ENCODE measurements at regions not wholly inside any gene's neighbourhood (a gene's known extent, or its start where the extent isn't known, plus 50 kb on each side); places are given as distances from the start of the nearest gene placed in this dataset.

DNA sequence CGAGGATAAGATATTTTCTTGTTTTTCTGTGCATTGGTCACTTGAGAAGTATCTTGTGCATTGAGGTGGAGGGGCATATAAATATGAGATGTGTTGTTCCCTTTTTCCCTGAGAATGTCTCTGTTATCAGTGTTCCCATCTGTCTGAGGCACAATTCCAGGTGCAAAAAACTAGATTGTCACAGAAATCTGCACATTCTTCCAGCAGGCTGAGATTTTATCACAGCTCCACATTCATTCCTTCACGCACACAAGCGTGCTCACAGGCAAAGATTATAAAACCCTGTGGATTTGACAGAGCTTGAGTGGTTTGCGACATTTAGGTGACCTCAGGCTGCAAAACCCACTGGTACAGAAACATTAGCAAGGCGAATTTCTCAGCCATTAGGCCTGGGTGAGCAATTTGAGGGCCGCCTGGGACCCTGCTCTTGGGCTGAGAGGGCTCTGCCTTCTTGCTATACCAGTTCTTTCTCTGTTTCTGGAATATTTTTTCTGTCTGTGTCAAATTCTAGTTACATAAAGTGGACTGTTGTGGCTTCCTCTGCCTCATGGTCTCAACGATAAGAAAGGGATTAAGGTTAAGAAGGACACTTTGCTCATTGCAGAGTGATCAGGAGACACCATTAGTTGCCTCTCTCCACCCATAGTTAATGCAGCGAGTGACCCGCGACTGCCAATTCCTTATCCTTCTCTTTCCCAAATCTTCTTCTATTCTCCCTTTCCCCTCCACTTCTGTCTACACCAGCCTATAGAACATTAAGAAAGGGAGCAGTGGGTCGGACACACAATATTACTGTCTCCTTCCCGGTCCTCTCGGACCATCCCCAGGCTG, 86.7 kb upstream of the C1QTNF7 start:
- no peak for DNase-seq

DNA sequence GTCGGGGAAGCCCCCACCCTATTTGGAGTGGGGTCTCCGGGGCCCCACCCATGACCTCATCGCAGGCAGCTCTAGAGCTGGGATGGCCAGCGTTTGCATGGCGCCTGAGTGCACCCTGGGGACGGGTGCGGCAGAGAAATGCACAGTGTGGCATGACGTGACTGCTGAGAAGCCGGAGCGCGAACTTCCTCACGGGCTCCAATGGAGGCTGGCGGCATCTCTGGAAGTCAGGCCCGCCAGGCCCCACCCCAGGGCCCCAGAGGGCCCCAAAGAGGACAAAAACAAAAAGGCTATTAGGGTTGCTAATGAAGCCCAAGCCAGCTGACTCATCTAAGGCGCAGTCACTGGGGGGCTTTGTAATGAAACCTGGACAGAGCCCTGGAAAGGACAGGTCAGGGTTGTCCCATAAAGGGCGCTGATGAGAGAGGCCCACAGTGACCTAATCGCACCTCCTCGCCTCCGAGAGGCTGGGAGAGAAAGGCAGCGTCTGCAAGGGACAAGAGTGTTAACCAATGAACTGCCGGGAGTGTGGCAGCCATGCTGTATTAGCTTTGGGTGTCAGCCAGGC, 86.0 kb upstream of the C1QTNF7 start:
- no peak for DNase-seq

DNA sequence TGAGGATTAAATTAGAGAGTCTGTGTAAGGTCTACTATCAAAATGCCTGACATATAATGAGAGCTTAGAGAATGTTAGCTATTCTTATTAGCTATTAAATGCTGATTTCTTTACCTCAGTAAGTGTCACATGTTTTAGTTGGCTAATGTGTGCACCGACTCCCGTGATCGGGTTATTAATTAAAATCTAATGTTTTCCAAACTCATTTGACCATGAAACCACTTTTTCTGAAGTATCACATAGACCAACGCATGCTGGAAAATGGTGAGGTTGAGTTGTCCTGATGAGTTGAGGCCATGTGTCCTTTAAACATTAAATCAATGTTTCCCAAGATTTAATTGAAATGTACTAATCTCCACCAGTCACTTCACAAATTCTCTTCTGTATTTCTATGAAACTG, 84.8 kb upstream of the C1QTNF7 start:
- no peak for DNase-seq

DNA sequence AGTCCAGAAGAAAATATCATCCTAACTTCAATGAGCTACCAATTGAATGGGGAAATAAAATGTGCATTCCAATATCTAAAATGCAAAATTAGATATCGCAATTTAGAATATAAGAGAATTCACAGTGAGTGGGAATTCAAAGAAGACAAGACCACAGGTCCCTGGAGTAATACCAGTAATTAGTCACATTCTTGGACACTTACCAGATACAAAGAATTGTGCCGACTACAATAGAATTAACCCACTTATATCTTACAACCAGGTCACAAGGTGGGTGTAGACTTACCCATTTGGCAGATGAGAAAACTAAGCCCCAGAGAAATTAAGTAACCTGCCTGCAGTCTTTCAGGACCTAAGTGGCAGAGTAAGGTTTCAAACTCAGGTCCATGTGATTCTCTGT, 84.3 kb upstream of the C1QTNF7 start:
- no peak for DNase-seq

DNA sequence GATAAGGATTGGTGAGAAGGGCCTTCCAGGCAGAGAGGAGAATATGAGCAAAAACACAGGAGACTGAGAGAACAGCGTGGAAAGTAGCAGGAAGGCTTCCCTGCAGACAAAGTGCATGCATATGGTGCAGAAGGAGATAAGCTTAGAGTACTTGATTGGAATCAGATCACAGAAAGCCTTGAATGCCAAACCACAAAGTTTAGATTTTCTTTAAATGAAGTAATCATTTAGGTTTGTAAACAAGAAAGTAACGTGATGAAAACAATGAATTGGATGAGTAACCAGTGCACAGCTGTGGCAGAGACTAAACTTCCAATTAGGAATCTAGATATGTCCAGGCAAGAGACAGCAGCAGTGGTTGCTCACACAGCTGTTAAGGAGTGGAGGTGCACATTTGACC, 83.8 kb upstream of the C1QTNF7 start:
- no peak for DNase-seq

DNA sequence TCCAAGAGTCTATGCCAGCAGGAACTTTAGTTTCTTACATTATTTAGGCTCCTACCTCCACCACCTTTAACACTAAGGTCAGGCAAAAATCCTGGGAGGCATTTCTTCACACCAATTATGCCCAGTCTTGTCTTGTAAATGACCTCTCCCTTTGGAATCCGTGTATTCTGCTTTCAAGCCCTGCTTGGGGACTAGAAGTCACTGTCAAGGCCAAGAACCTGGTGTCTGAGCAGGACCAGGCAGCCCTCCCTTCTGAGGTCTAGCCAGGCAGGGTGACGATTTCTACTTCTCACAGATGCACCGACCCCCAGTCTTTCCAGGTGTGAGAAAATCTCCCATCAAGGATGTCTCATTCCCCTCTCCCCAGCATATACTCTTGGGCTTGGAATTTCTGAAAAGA, 82.7 kb upstream of the C1QTNF7 start:
- no peak for DNase-seq

DNA sequence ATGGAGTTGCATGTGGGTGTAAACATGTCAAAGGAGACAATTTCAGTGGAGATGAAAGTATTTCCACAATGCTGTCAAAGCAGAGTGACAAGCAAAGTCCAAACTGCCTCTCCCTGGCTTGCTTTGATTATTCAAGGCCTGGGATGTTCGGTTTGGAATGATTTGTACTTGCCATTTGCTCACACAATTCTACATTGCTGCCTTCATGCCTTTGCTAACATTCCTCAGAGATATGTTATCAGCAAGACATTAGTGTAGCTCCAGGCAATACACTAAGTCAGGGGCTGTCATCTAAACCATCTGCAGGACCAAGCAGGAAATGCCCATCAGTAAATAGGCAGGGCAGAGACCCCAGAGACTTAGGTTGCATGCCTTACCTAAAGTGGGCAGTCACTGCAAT, 79.6 kb upstream of the C1QTNF7 start:
- DNase-seq = no peak

DNA sequence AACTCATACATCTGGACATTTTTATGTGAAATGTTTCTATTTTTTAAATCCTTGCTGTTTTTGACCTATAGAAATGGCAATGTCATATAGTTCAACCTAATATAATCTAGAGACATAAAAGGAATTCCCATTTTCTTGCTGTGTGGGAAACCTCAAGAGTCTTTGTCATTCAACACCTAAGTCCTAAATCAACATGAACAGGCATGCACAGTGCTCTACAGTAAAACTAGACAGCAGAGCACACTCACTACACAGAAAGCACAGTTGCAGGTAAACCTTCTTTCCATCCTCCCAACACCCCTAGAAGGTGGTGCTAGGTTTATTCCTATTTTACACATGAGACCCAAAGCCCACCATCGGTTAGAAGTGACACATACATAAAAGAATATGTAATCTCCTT, 79.1 kb upstream of the C1QTNF7 start:
- no peak for DNase-seq

DNA sequence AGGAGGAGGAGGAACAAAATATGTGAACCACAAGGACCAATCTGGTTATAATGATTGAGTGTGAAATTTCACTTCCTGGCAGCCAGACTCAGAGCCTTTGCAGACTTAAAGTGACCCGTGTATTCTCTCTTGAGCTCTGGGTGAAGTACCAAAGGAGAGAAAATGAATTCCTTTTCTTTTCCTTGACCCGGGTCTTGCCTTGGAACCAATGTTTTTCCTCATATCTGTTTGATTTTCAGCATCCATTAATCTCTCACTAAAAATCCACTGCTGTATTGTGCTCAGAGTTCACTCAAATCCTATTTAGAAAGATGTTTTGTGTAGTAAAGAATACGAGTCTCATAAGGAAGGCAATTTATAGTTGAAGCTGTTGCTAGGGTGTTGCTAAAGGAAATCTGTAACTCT, 78.3 kb upstream of the C1QTNF7 start:
- DNase-seq = no peak

DNA sequence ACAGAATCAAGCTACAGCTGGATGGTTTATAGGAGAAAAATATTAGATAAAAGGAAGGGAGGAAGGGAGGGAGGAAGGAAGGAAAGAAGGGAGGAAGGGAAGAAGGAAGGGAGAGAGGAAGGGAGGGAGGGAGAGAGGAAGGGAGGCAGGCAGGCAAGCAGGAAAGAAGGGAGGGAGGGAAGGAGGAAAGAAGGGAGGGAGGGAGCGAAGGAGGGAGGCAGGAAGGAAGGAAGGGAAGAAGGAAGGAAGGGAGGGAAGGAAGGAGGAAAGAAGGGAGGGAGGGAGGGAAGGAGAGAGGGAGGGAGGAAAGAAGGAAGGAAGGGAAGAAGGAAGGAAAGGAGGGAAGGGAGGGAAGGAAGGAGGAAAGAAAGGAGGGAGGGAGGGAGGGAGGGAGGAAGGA, 77.9 kb upstream of the C1QTNF7 start:
- DNase-seq = no peak

DNA sequence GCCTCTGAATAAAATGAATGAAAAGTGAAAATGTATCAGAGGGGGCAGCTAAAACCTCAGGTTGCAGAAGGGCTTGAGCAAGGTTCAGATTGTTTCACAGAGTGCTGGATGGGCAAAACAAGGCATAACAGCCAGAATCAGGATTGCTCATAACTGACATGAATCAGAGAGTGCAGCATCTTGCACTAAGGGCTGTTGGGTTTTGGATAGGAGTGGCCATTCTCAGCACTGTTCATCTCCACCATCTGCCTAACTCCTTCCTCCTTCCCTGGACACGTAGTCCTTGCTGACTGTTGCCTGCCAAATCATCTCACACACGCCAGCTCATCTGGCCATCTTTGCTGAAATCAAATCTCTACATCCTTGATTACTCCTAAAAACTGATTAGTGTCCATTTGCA, 75.3 kb upstream of the C1QTNF7 start:
- no peak for DNase-seq

DNA sequence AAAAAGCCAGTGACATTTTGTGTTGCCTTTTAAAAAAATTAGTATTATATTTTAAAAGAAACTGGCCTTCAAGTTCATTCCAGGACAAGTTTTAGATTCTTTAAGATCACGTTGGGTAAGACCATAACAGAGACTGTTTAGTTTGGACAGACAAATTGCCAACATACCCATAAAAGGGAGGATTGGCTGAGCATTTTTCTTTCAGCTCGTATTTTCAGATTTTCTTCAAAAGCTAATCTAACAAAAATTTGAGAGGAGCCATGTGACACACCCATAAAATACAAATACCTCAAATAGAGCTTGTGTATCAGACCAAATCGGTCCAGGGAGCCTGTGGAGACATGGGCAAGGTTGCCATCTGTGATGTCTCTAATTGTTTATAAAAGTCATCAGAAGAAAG, 74.6 kb upstream of the C1QTNF7 start:
- no peak for DNase-seq

DNA sequence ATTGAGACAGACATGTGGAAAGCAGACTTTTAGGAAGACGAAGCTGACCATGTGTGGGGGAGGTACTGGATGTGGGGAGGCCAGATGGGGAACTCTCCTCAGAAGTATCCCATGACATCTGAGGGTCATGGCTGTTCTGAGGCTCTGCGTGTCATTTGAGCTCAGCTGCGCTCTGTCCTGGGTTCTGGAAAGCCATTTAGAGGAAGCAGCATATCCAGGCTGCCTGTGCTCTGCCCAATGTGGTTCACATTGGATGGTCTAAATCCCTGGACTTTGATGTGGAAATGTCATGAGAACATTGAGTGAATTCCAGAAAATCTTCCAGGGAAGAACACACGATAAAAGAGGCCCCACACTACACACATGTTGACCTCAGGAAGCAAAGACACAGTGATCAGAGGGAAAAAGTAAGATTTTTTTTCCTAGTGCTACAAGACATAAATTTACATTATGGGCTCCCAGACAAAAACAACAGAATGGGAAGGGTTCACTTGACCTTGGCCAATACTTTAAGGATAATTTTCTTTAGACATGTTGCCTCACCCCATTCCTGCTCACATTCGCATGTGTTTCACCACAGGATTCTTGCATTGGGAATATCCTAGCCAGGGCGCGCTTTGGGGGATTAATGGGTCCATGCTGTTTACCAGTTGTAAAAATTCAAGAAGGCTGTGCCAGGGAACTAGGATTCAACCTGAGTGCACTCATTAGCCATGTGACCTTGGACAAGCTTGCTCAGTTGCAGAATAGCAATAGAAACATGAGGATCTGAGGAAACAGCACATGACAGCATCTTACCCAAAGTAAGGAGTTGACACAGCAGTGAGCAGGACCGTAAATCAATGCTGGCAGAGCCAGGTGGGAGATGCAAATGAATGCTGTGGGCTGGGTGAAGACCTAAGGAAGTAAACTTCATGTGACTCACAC, 73.2 kb upstream of the C1QTNF7 start:
- DNase-seq = no peak

DNA sequence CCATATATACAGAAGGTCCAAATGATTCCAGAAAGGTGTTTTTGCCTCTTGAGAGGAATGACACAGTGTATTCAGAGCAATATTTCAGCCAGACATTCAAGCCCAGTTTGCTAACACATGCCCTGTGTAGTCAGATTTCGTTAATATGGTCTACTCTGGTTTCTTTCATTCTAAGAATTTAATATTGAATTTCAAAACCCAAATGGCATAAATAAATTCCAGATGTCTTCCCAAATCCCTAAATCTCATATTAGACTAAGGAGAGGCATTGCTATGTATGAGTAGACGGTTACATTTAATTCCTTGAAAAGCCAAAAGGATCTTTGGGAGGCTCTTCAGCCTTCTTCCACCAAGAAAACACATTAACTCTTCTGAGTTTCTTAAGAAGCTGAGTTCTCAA, 66.3 kb upstream of the C1QTNF7 start:
- no peak for DNase-seq

DNA sequence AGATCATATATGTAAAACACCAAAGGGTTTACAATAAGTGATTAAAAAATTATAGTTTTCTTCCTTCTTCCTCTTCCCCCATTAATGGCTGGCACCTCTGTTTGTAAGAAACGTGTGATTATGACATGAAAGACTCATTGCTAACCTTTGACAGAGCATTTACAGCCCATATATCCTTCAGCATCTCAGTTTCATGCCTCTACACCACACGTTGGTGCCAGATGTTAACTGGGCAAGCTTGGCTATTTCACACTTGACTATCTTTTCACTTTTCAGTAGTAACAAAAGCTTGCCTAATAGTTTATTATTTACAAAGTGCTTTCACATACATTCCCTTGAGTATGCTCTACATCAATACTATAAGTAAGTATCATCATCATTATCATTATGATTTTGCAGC, 65.3 kb upstream of the C1QTNF7 start:
- no peak for DNase-seq

DNA sequence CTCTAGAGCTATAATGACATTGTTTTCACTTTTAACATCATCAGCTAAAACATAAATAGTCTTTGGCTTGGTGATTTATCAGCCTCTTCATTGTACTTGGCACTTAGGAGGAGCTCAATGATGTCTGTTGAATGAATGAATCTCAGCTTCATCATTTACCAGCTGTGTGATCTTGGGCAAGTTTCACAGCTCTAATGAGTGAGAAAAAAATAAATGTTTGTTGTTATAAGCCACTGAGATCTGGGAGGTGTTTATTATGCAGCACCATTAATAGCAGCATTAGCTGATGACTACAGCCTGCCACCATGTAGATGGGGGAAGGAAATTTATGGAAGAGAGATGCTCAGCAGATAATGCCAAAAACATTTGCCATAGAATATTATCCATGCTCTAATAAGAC, 63.6 kb upstream of the C1QTNF7 start:
- no peak for DNase-seq

DNA sequence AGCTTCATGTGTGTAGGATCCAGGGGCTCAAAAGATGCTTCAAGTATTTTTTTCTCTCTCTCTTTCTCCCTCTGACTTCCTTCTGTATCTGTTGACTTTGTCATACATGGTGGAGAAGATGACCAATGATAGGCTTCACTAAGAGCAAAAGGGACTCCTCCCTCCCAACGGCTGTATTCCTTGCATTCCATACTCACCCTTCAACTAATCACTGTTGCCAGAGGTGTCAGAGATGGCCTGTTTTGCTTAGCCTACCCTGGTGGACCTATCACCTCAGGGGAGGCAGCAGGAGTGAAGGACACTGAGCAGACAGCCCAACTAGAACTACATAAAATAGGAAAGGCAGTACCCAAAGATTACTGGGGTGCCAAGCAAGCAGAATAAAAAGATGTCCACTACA, 62.2 kb upstream of the C1QTNF7 start:
- DNase-seq = no peak

DNA sequence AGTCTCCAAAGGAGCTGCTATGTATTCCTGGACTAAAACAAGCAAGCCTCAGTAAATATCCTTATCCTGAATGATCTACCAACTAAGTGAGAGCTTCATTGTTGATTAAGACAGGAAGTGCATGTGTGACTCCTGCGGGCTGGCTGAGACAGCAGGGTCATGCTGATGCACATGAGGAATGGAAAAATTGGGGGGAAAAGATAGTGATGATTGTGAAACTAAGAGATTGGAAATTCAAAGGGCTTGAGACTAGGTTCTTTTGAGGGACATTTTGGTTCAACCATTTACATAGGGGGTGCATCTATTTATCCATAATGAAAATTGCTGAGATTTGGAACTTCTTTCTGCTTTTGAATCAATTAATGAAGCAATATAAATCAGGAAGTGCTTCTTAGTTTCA, 61.1 kb upstream of the C1QTNF7 start:
- DNase-seq = no peak

DNA sequence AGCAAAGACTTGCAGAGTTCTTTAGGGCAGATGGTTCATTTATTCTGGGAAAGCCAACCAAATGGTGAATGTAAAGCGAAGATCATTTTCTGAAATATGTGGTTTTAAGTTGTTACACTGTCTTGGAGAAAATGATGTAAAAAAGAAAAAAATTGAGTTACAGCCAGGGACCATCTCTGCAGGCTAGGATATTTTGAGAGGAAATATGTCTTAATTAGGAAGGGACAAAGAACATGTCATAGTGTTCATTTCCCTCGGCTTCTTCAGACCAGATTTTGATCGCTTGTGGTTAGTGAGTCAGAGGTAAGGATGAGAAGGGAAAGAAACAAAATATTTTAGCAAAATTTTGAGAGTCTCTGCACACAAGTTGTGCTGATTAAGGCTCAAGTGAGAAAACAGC, 59.0 kb upstream of the C1QTNF7 start:
- no peak for DNase-seq

DNA sequence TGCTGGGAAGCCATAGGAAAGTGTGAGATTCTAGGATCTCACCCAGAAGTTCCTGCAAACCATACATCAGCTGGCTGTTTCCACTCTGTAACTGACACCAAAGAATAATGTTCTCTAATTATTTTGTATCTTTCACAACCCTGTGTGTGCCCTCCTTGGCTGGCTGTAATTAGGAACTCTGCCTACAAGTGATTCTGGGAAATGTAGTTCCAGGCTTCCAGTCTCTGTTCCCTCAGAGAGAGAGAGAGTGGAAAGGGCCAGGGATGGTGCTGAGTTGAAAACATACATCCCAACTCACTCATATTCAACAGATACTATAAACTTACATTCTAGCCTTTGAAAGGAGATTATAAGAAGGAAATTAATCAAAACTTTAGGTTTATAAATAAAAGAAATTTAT, 57.5 kb upstream of the C1QTNF7 start:
- no peak for DNase-seq

DNA sequence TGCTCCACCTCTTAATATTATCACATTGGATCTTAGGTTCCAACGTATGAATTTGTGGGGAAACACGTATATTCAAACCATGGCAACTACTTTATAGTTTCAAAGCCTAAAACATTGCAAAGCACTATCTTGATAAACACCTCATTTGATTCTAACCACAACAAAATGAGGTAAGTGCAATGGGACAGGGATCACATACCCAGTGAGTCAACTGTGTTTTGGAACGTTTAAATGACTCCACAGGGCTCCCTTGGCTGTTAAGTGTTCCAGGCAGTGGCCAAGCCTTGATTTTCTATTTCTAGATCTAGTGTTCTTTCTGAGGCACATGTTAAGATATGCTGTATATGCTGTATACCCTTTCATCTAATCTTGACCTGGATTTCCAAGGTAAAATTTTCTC, 54.5 kb upstream of the C1QTNF7 start:
- DNase-seq = no peak

DNA sequence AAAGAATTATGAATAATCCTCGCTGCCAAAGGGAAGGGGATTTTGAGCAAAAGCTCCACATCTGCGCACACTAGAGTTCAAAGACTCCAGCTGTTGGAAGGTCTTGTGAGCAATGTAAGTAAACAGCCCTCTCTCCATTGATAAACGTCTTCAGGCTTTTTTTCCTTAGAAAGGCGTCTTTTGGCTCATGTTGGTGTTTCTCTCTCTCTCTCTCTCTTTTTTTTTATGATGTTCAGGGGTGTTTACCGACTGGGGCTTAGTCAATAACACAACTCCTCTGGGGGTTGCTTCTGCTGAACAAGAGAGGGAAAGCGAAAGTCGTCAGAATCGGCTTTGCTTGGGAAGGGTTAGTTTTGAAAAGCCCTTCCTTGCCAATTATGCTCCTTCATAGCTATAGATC, 53.2 kb upstream of the C1QTNF7 start:
- no peak for DNase-seq

DNA sequence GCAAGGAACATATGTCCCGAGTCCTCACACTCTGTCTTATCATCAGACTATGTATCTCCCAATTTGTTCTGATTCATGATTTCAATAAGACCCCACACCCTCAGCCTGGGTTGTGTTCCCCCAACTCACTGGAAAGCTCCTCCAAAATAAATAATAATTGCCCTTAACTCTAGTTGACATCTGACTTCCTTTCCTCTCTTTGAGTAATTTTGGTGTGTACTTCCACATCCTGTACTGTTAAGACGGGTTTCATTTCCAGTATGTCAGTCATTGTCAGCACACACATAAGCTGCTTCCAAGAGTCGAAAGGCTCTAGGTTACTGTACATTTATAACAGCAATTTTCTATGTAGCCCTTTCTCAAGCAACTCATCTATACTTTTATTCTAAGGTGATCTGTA, 52.2 kb upstream of the C1QTNF7 start:
- no peak for DNase-seq

DNA sequence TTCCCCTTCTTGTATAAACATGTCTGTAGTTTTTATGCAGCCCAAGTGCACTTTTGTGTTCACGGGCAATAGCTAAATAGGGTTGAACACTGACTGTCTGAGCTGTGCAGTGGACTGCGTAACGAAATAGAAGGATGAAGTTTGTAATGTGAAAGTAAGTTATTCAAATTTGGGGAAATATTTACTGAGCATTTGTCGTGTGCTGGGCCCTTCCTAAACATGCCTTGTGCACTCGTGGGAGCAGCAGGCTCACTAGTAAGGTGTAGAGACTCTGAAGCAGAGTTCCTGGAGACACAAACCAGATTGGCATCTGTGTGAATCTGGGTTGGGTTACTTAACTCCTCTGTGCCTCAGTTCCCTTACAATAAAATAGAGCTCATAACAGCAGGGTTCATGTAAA, 51.7 kb upstream of the C1QTNF7 start:
- no peak for DNase-seq
